GDM1 (cell line): ENCODE measurements at regions not wholly inside any gene's neighbourhood (a gene's known extent, or its start where the extent isn't known, plus 50 kb on each side); places are given as distances from the start of the nearest gene placed in this dataset.

ENCODE experiments used
- DNase-seq: peaks from one replicate; lab custom pipeline; 2025; lab: John Stamatoyannopoulos, UW

GRCh38 chr4:138078751-138079520 is 163.2 kb downstream of the SLC7A11 start:
- no peak for DNase-seq

GRCh38 chr4:138078253-138078652 is 163.9 kb downstream of the SLC7A11 start:
- no peak for DNase-seq

DNA sequence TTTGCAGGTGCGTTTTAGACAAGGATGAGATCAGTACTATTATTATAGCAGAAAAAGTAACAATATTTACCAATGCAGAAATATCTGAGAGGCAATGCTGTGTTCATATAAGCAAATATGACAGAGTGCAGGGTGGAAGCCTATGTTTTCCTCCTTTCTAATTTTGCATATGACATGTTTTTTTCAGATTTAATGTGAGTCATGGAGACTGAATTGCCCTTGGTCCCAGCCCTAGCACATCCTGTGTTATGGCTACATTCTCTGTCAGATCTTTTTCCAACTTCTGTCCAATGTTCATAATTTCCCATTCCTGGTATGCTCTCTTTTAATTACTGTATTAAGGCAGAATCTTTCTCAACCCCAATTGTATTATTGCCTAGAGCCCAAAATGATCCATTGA is 165.6 kb downstream of the SLC7A11 start:
- no peak for DNase-seq

- DNase-seq = no peak
Observed at GRCh38 chr4:138070816-138071215, 171.3 kb downstream of the SLC7A11 start.

GRCh38 chr4:138063581-138063980 is 178.6 kb downstream of the SLC7A11 start:
- no peak for DNase-seq

DNA sequence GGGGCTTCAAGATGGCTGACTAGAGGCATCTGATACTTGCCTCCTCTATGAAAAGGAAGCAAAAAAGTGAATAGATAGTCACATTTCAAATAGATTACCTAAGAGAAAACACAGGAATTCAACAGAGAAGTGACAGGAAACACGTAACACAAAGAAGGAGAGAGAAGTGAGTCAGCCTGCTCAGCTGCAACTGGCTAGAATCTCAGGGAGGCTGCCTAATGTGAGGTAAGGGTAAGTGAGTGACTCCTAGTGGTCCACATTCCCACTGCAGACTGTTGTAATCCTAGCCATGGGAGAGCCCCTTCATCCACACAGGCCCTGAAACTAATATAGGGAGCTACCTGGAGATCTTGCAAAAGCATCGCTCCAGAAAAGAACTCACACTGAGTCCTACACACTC is 179.2 kb downstream of the SLC7A11 start:
- no peak for DNase-seq

GRCh38 chr4:138056541-138056940 is 185.6 kb downstream of the SLC7A11 start:
- no peak for DNase-seq

- DNase-seq = no peak
Observed at GRCh38 chr4:138055890-138056289, 186.3 kb downstream of the SLC7A11 start.

- no peak for DNase-seq
Observed at GRCh38 chr4:138053641-138054301, 188.4 kb downstream of the SLC7A11 start.

GRCh38 chr4:138052806-138053632 is 189.1 kb downstream of the SLC7A11 start:
- no peak for DNase-seq

GRCh38 chr4:138051157-138051556 is 191.0 kb downstream of the SLC7A11 start:
- no peak for DNase-seq

- DNase-seq = no peak
Observed at GRCh38 chr4:138050601-138051000, 191.5 kb downstream of the SLC7A11 start.

GRCh38 chr4:138049355-138049754 is 192.8 kb downstream of the SLC7A11 start:
- DNase-seq = no peak

- DNase-seq = no peak
Observed at GRCh38 chr4:138047290-138047689, 194.9 kb downstream of the SLC7A11 start.

GRCh38 chr4:138045036-138045435 is 197.1 kb downstream of the SLC7A11 start:
- no peak for DNase-seq

- no peak for DNase-seq
Observed at GRCh38 chr4:138039010-138039409, 203.1 kb downstream of the SLC7A11 start.

GRCh38 chr4:138037696-138038095 is 204.5 kb downstream of the SLC7A11 start:
- DNase-seq = no peak

DNA sequence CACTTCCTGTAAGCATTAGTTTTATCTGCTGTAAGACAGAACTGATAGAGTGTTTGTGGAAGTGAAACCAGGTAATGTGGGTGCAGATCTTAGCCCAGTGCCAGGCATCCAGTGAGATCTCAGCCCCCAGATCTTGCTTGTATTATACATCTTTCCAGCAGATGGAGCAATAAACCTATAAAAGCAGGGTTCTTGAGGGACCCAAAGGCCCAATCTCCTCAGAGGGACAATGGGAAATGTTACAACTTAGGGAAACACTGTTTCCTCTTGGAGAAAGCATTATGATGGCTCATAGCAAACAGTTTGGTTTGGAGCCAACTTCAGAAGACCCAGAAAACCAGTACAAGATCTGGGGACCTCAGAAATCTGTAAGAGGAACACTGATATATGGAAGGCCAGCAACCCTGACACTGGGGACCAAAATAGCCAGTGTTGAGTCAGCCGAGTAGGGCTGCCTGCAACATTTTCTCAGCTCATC is 206.3 kb downstream of the SLC7A11 start:
- DNase-seq = no peak

DNA sequence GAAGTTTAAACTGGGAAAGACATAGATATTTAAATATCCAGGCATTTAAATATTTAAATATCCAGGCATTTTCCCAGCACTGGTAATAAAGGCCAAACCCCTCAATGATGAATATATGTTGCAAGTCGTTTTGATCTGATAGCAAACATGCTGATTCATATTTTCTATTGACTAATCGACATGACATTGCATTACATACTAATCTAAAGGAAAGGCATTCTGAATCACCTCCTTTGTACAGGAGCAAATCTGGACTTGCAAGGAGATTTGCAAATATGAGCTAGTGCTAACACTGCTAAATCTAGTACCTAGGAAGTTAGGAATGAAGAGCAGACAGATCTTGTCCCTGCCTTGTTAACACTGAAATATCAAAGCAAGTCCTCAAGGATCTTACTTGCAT is 207.3 kb downstream of the SLC7A11 start:
- no peak for DNase-seq

DNA sequence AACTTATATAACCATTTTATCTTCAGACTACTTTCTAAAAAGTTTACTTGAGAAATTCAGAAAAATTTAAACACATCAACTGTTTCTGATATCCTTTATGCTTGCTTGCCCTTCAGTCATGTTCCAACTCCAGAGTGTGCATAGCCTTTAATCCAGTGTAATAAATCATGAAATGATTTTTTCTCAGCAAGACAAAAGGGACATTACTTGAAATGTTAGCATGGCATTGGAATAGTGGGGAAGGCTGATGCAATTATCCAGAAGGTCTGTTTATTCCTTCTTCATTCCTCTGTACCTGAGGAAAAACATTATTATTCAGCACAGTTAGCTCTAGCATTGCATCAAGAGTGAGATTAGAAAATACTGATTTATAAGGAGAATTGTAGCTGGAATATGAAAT is 209.9 kb downstream of the SLC7A11 start:
- no peak for DNase-seq

DNA sequence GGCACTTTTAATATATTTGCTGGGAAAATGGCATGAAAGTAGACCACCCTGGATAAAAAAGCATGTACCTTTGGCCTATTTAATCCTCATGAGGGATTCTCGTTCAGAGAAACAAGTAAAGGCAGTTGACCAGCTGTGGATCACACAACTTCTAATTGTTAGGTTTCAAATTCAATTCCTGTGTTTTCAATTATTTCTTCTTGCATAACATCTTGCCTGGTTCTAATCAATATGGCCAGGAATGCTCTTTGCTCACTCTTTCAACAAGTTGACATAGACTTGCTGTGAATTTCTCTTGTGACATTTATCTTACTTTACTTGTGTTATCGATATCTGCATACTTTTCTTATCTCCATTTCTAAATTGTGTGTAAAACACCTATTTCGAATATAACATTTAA is 211.8 kb downstream of the SLC7A11 start:
- DNase-seq = no peak

GRCh38 chr4:138028923-138029322 is 213.2 kb downstream of the SLC7A11 start:
- no peak for DNase-seq
